GM18517 (cell line): ENCODE measurements at regions not wholly inside any gene's neighbourhood (a gene's known extent, or its start where the extent isn't known, plus 50 kb on each side); places are given as distances from the start of the nearest gene placed in this dataset.
"Not testable (repeated sequence)": the region's sequence is repeated elsewhere in the genome, so short reads cannot be mapped to it uniquely, and the experiment has no call there.

Source experiments
- ATAC-seq: cut with Tn5 transposase; IDR thresholded peaks from one replicate; pipeline ENCODE4 v1.9.1; 2021; ENCODE audit warnings: mild to moderate bottlenecking, moderate library complexity; ENCODE audit not compliant: unreplicated experiment

GRCh38 chr2:195471163-195471562, 185.9 kb upstream of the SLC39A10 start:
- peak; percentile 24 for ATAC-seq

GRCh38 chr2:195470622-195471021, 186.4 kb upstream of the SLC39A10 start:
- ATAC-seq, result peak; percentile 5

- ATAC-seq, result peak; percentile 93
Observed at GRCh38 chr2:195468771-195469170, 188.3 kb upstream of the SLC39A10 start.

- ATAC-seq, result no peak
Observed at GRCh38 chr2:195466427-195466826, 190.6 kb upstream of the SLC39A10 start.

- no peak for ATAC-seq
Observed at GRCh38 chr2:195461010-195461409, 196.0 kb upstream of the SLC39A10 start.

- no peak for ATAC-seq
Observed at GRCh38 chr2:195458936-195459335, 198.1 kb upstream of the SLC39A10 start.

GRCh38 chr2:195457873-195458272, 199.2 kb upstream of the SLC39A10 start:
- no peak for ATAC-seq

- ATAC-seq, result no peak
Observed at GRCh38 chr2:195456771-195457170, 200.3 kb upstream of the SLC39A10 start.

- no peak for ATAC-seq
Observed at GRCh38 chr2:195451160-195451559, 205.9 kb upstream of the SLC39A10 start.

- ATAC-seq, result no peak
Observed at GRCh38 chr2:195450552-195451113, 206.4 kb upstream of the SLC39A10 start.

- no peak for ATAC-seq
Observed at GRCh38 chr2:195447323-195447975, 209.6 kb upstream of the SLC39A10 start.

GRCh38 chr2:195445639-195446038, 211.4 kb upstream of the SLC39A10 start:
- ATAC-seq, result no peak

GRCh38 chr2:195443926-195444325, 213.1 kb upstream of the SLC39A10 start:
- ATAC-seq, result no peak

GRCh38 chr2:195442458-195443175, 214.4 kb upstream of the SLC39A10 start:
- ATAC-seq, result no peak

- no peak for ATAC-seq
Observed at GRCh38 chr2:195438692-195439091, 218.3 kb upstream of the SLC39A10 start.

GRCh38 chr2:195437521-195437920, 219.5 kb upstream of the SLC39A10 start:
- ATAC-seq, result no peak

GRCh38 chr2:195434346-195434745, 222.7 kb upstream of the SLC39A10 start:
- ATAC-seq, result no peak

- not testable (repeated sequence) for ATAC-seq
Observed at GRCh38 chr2:195433729-195434128, 223.3 kb upstream of the SLC39A10 start.

GRCh38 chr2:195428673-195429072, 228.4 kb upstream of the SLC39A10 start:
- ATAC-seq, result no peak

- ATAC-seq, result no peak
Observed at GRCh38 chr2:195425328-195425727, 231.7 kb upstream of the SLC39A10 start.

GRCh38 chr2:195419033-195419432, 238.0 kb upstream of the SLC39A10 start:
- no peak for ATAC-seq

- ATAC-seq, result no peak
Observed at GRCh38 chr2:195414537-195415100, 242.4 kb upstream of the SLC39A10 start.
